ENCODE measurements at regions not wholly inside any gene's neighbourhood (a gene's known extent, or its start where the extent isn't known, plus 50 kb on each side); places are given as distances from the start of the nearest gene placed in this dataset.

DNA sequence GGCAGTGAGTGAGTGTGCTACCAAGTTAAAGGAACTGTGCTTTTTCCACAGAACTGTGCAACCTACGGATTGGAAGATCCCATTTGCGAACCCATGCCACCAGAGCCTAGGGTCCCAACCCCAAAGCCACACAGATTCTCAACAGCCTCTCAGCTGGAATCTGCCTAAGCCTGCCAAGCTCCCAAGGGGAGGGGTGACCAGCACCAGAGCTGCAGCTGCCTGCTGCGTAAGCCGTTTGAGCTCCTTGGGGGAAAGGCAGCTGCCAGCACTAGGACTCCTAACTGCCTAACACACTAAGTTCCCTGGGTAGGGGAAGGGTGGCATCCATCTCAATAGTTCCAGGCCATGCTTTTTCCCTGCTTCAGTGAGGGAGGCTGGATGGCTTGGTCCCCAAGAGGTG is 738.1 kb upstream of the PRKX start:
- no peak for DNase-seq

DNA sequence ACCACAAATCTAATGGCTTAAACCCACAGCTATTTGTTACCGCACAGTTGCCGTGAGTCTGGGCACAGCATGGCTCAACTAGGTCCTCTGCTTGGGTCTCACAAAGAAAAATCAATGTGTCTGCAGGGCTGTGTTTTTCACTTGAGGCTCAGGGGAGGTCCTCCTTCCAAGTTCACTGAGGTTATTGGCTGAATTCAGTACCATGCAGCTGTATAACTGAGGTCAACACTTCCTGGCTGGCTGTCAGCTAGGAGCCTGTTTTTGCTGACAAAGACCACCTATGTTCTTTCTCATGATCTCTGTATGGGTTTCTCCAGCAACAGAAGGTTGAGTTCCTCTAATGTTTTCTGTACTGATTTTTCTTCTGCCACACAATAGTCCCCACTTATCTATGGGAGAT is 736.7 kb upstream of the PRKX start:
- no peak for DNase-seq

DNA sequence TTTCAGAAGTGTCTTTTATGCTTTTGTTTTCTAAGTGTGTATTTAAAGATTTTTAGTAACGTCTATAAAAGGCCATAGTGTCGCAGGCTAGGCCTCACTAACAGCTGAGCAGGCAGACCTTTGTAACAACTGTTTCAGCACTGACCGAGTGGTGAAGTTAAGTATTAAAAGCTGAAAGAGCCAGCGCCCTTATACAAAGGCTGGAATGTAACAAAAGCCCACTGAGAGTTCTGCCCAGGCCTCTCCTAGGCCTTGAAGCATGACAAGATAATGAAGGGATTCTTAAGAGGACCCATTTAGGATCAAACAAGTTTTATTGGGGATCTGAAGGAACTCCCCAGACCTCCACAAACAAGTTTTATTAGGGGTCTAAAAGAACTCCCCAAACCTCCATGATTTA is 722.5 kb upstream of the PRKX start:
- no peak for DNase-seq

DNA sequence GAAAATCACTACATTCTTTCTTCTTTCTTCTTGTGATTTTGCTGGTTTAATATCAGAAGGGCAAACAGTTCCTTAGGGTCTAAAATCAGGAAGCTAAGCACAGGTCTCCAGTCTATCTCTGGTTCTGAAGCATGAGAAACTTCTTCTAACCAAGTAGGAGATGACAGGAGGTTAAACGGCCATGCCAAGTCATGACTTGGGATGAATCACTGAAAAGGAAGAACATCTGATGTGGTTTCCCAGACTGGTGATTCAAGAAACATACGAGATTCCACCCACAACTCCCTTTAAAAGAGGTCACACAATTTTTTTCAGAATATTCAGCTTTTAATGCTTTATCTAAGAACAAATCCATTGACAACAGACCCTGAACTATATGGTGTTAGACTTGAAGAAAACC is 684.0 kb upstream of the PRKX start:
- DNase-seq = no peak

DNA sequence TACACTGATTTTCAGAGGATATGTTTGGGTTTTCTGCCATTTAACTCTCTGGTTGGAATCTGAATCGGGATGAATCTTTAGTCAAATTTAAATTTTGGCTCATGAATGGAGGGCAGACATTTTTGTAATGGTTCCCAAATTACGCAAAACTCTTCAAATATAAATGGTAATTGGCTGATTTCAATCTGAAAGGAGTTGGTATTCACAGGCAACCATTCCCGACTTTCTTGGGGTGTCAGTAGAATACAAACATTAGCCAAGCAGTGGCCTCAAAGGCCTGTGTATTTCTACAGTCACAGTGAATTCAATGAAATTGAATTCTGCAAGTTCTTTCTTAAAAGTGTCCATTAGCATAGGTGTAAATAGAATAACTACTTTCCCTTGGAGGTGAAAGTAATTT is 668.8 kb upstream of the PRKX start:
- no peak for DNase-seq

DNA sequence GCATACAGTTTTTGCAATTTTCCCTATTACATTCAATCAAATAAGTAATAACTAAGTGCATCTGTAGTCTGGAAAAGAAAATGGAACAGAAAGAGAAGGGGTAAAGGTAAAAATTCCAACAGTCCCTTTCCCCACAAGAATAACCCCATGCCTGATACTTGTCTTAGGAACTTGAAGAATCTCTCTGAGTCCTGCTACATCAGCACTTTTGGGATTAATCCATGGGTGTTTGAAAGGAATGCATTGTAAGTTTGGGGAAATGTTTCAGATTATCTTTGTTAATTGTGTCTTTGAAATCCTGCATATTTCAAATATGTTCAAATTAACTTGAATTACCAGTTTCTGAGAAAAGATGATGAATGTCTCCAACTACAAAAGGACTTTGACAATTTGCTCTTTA is 667.3 kb upstream of the PRKX start:
- DNase-seq = no peak

DNA sequence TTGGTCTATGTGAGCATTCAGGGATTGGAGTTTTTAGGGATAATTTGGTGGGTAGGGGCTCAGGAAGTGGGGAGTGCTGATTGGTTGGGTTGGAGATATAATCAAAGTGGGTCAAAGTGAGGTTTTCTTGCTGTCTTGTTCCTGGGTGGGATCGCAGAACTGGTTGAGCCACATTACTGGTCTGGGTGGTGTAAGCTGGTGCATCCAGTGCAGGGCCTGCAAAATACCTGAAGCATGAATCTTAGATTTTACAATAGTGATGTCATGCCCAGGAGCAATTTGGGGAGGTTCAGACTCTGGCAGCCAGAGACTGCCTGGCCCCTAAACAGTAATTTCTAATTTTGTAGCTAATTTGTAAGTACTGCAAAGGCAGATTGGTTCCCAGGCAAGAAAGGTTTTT is 665.6 kb upstream of the PRKX start:
- DNase-seq = no peak

DNA sequence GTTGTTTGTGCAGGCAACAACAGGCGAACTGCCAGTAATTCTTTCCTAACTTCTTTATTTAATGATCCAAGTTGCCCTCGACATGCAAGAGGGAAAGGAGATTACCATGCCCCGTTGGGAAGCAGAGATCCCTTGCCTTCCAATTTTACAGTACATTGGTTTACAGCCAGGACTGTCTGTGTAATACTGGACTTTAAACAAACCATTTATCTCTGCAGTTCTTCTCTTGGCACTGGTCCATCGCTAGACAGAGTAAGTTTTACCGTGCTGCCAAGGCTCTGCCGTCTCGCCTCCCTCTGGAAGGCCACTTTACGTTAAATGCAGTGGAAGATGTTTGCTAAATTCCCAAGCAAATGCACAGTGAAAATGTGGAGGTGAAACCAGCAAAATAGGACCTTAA is 660.3 kb upstream of the PRKX start:
- DNase-seq = no peak

DNA sequence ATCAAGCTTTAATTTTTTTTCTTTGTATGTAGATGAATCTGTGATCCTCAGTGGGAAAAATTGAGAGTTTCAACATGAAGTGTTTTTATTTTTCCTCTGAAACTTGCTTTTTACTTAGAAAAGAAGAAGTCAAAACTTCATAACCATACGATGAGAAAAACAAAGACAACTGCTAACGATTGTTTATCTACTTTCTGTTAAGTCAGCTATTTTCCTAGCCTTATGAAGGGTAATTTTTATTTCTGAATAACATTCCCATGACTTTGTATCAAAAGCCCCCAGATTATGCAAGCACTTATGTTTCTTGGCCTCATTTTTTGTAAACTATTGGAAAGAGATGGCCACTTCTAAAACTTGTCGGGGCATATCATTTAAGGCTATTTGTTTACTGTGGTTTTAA is 645.1 kb upstream of the PRKX start:
- no peak for DNase-seq

DNA sequence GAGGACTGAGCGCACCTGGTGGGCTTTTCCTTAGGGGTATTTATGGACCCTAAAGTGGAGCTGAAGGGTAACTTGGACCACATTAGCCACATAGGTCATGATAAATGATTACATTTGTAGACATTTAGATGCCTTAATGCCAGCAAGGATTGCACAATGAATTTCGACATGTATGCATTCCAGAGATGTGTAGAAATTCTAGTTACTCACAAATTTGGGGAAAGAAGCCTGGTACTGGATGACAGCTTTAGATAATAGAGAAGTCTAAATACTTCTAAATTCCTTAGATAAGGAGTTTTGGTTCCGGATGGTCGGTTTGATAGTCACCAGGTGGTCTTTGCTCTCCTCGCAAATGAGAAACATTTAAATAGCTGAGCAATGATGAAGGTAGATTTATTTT is 609.5 kb upstream of the PRKX start:
- no peak for DNase-seq

DNA sequence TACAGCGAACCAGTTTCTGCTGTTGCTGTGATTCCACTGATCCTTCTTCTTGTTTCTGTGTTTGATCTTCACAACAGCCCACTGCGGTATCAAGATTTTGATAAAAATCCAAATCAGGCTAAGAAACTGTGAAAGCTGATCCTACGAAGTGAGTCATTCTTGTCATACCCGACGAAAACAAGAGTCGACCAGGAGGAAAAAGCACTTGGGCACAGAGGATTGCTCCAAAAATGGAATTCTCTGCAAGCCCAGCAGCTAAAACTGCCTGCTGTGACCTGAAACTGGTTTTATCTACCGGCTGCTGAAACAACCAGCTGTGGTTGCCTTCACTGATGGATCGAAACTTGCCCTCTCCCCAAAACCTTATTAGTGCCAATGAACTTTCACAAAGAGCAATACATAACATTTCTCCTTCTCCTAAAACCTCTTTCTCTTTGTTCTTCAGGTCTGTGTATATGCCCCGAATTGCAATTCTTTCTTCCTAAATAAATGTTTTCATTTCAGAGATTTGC is 607.0 kb upstream of the PRKX start:
- DNase-seq = no peak

DNA sequence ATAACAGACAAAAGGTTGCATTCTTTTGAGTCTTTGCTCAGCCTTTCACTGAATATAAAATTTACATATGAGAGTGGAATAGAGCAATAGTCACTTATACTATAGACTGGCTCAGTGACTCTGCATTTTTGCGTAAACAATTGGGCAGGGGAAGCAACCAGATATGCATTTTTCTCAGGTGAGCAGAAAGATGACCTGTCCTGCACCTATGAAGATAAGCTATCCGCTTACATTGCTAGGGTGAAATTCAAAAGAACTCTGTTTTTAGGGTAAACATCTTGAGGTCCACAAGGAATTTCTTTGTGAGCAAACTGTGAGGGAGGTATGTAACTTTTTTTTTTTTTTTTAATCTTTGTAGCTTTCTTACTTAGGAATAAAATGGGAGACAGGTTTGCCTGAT is 602.4 kb upstream of the PRKX start:
- no peak for DNase-seq

DNA sequence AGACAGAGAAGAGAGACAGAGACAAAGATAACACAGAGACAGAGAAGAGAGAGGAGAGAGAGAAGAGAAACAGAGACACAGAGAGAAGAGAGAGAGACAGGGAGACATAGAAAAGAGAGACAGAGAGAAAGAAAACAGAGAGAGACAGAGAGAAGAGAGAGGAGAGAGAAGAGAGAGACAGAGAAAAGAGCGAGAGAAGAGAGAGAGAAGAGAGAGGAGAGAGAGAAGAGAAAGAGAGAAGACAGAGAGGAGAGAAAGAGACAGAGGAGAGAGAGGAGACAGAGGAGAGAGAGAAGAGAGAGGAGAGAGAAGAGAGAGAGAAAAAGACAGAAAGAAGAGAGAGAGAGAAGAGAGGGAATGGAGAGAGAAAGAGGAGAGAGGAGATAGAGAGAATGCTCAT is 601.1 kb upstream of the PRKX start:
- no peak for DNase-seq

DNA sequence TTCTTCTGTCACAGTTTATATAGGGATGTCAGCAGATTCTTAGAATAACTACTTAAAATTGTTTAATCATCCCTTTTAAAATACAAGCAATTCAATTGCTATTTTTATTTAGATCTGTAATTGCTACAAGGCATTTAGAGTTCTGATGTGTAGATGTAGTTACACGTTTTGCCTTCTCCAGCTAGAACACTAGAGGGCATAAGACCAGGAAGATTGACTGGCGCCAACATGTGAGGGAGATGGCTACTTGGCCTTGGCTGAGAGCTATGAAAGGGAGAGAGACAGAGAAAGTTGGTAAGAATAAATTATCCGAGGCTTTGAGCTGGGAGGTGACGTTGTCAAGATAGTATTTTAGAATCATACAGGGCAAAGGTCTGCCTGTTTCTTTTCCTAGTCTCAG is 563.7 kb upstream of the PRKX start:
- DNase-seq = no peak

DNA sequence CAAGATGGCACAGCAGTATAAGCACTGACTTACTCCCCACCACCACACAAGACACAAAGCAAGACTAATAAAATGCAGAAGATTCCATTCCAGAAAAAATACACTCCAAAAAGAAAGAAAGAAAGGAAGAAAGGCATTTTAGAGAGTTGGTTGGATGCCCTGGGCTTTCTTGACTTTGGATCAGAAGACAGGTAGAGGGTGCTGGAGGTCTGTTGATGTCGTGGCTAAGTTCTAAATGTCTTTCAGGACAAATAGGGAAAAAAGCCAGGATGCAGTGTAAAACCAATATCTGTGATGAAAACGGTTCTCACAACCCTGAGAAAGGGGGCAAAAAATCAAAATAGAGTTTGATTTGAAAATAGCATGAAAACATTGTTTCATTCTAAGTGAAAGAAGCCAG is 555.2 kb upstream of the PRKX start:
- no peak for DNase-seq

DNA sequence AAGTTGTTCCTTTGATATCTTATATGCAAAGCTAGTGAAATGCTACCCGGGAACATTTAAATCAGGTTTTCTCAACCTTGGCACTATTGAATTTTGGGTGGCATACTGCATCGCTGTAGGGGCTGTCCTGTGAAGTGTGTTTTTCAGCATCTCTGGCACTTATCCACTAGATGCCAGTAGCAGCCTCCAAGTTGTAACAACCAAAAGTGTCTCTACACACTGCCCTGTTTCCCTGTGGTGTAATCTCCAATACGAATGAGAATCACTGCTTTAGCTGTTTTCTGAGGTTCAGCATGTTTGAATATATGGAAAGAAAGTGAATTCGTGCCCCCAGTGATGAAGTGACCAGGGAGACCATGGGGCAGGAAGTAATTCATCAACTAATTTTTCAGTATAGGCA is 551.6 kb upstream of the PRKX start:
- DNase-seq = no peak

DNA sequence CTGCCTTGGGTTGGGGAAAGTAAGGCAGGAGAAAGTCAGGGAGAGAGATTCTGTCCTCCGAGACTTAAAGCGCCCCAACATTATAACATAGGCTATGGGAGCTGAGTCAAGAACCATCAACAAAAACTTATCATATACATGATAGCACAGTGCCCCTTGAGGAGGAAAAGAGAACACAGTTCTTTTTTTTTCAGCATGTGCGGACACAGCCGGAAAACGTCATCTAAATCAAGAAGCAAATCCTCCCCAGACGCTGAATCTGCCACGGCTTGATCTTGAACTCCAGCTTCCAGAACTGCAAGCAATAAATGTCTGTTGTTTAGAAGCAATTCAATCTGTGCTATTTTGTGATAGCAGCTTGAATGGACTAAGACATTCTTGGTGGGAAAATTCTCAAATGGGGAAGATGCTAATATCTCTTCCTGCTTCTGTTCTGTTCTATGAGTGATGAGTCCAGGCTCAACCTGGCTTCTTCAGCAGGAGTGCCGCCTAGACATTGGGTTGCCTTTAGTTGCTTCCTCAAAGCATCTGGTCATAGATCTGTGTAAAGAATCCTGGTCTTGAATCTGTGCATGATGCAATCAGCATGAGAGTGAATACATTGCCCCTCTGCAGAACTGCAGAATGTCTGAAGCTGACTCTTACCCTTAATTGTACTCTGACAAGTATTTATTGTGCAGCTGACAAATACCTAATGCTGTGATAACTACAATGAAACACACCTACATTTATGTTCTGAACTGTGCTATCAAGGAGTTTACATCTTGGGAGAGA is 549.8 kb upstream of the PRKX start:
- no peak for DNase-seq

DNA sequence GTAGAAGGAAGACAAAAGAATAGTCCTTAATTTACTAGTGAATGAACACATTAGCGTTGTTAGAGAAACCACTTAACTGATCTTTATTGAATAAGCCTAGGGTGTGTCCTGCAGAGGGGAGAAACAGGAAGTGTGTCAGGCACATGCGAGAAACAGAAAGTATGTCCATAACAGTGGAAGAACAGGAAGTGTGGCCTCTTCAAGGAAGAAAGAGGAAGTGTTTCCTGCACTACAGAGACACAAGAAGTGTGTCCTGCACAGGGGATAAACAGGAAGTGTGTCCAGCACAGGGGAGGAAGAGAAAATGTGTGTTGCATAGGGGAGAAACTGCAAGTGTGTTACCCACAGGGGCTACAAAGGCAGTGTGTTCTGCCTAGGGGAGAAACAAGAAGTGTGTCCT is 539.6 kb upstream of the PRKX start:
- DNase-seq = no peak

DNA sequence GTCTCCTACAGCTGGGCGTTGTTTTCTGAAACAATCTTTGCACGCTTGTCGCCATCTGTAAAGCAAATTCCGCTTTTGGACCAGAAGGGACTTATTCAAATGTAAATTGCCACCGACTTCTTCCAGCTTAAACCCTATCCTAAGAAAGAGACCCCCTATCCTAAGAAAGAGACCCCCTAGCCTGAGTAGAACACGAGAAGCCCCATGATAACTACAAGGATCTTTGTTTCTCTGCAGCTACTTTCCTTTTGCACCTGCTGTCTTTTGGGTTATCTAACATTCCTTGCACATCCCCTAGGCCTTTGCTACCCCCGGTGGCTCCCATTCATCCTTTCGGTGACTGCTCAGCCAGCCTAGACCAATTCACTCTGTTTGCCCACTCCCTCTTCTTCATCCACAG is 536.0 kb upstream of the PRKX start:
- no peak for DNase-seq

DNA sequence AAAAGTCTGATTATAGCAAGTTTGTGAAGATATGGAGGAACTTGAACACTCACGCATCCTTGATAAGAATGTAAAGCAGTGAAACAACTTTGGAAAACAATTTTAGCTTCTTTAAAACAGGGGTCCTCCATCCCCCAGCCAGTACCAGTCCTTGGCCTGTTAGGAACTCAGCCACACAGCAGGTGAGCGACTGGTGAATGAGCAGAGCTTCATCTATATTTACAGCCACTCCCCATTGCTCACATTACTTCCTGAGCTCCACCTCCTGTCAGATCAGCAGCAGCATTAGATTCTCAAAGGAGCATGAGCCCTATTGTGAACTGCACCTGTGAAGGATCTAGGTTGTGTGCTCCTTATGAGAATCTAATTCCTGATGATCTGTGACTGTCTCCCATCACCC is 530.3 kb upstream of the PRKX start:
- no peak for DNase-seq

DNA sequence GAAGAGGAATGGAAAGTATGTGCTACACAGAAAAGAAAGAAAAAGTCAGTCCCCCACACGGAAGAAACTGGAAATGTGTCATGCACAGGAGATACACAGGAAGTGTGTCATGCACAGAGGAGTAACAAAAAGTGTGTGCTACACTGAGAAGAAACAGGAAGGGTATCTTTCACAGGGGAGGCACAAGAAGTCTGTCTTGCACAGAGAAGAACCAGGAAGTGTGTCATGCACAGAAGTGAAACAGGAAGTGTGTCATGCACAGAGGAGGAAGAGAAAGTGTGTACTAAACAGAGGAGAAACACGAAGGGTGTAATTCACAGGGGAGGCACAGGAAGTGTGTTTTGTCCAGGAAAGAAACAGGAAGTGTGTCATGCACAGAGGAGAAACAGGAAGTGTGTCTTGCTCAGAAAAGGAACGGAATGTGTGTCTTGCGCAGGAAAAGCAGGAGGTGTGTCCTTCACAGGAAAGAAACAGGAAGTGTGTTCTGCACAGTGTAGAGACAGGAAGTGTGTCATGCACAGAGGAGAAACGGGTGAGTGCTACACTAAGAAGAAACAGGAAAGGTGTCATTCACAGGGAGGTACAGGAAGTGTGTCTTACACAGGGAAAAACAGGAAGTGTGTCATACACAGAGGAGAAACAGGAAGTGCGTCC is 527.2 kb upstream of the PRKX start:
- DNase-seq = no peak

DNA sequence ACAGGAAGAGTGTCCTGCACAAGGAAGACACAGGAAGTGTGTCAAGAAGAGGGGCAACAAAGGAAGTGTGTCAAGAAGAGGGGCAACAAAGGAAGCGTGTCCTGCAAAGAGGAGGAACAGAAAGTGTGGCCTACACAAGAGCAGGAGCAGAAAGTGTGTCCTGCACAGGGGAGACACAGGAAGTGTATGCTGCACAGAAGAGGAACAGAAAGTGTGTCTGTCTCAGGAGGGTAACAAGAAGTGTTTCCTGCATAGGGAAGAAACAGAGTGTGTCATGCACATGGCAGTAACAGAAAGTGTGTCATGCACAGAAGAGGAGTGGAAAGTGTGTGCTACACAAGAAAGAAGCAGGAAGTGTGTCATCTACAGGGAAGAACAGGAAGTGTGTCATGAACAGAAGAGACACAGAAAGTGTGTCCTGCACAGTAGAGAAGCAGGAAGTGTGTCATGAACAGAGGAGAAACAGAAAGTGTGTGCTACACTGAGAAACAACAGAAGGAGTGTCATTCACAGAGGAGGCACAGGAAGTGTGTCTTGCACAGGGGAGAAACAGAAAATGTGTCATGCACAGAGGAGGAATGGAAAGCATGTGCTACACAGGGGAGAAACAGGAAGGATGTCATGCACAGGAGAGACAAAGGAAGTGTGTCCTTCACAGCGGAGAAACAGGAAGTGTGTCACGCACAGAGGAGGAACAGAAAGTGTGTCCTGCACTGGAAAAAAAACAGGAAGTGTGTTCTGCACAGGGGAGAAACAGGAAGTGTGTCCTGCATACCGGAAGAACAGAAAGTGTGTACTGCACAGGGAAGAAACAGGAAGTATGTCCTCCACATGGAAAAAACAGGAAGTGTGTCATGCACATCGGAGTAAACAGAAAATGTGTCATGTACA is 526.4 kb upstream of the PRKX start:
- DNase-seq = no peak

DNA sequence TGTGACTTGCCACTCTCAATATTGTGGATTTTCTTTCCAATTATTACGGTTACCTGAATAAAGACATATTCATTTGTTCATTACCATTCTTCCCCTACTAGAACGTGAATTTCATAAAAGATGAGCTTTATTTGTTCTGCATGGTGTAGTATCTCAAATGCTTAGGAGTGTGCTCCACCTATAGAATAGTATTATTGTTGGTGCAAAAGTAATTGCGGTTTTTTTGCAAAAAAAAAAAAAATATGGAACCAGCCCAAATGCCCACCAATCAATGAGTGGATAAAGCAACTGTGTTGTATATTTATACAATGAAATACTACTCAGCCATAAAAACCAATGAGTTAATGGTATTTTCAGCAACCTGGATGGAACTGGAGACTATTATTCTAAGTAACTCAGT is 525.5 kb upstream of the PRKX start:
- DNase-seq = no peak

DNA sequence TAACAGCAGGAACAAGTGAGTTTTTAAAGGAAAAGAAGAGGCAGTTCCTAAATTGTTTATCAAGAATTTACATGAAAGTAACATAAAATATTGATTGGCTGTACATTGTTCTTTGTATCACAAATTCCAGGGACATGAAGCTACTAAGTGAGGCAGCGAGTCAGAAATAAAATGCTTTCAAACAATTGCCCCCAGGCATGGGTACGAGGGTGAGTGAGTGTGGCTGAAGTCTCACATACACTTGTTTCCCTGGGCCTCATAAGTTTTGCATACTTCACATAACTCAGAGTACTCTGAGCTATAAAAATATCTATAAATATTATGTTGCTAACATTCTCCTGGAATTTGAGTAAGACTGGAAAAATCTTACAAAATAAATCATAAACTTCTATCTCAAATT is 511.6 kb upstream of the PRKX start:
- no peak for DNase-seq
